ENCODE measurements at regions not wholly inside any gene's neighbourhood (a gene's known extent, or its start where the extent isn't known, plus 50 kb on each side); places are given as distances from the start of the nearest gene placed in this dataset.

DNA sequence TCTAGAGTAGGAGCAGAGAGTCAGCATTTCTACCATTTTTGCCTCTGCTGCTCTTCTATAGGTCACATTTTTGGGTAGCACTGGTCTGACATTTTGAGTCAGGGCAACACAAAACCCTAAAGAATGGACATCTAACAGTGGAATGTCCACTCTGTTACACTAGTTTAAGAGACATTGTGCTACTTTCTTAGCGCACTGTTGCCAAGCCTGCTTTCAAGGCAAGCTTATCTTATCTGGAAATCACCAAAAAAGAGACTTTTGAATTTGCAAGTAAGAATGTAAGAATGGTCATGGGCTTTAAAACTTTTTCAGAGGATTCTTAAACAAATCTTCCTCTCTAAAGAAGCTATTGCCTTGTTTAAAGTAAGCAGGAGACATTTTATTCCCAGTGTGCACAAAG, 73.0 kb upstream of the STARD4 start:
- Mint-ChIP-seq H3K27ac (peak overlapping the region; percentile 77), H3K36me3 (ENCODE audit: low read depth) (peaks cover 4% of the 10 kb centered on the region), H3K4me1 (ENCODE audit: low read depth) (peaks cover 50% of the 10 kb centered on the region), H3K27me3 (ENCODE audit: low read depth) (no peaks in the 10 kb centered on the region), H3K9me3 (peaks cover 6% of the 10 kb centered on the region), H3K4me3 (ENCODE audit: low read depth) (no peak overlapping the region)
- DNase-seq (ENCODE audit: low spot score), result no peak
- intact Hi-C loops (cut with micrococcal nuclease), result loop anchor here (2.0 kb wide), 2 partner anchors 34 to 54 kb away; no protein-coding TSS in a partner anchor

DNA sequence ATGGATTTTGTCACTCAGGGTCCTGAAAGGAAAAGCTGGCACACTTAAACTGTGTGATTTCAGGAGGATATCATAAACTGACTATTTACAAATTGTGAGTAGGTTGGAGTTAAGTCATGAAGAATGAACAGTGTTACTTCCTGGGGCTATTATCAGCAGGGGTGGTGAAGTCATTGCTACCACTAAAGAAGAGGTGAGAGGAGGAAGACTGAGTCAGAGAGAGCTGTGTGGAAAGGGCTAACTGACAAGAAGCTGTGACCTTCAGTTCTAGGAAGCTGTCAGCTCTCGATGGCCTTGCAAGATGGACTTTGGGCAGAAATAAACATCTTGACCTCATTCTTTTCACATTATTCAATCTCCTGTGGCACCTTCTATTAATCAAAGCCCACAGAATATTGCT, 72.3 kb upstream of the STARD4 start:
- peak overlapping the region; percentile 77 for H3K27ac Mint-ChIP-seq
- H3K36me3 Mint-ChIP-seq (ENCODE audit: low read depth), result peaks cover 4% of the 10 kb centered on the region
- intact Hi-C loops (cut with micrococcal nuclease), result loop anchor here (1.0 to 5.0 kb wide), 4 partner anchors 34 to 173 kb away; partner anchors contain the start of gene NREP
- H3K4me1 Mint-ChIP-seq (ENCODE audit: low read depth), result peaks cover 50% of the 10 kb centered on the region
- H3K9me3 Mint-ChIP-seq, result peaks cover 6% of the 10 kb centered on the region
- no peaks in the 10 kb centered on the region for H3K27me3 Mint-ChIP-seq (ENCODE audit: low read depth)
- no peak overlapping the region for H3K4me3 Mint-ChIP-seq (ENCODE audit: low read depth)
- DNase-seq (ENCODE audit: low spot score), result no peak

DNA sequence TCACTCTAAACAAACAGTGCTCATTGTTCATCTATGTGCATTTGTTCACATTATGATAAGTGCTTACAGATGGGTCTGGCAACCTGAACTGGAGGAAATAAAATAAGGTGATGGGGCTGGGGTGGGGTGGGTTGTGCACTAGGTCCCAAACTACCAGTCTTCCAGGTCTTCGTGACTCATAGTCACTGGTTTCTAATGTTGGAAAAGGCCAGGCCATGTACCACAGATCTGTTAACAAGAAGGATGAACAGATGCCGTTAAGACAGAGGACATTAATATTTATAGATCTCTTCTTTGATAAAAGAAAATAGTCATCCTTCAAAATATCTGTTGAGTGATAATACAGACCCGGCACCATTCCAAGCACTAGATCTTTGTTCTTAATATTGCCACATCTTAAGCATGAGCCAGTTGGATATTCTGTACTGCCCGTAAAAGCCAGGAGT, 71.4 kb upstream of the STARD4 start:
- Mint-ChIP-seq H3K4me1 (ENCODE audit: low read depth) (peaks cover 49% of the 10 kb centered on the region), H3K27ac (no peak overlapping the region), H3K36me3 (ENCODE audit: low read depth) (peaks cover 4% of the 10 kb centered on the region), H3K27me3 (ENCODE audit: low read depth) (no peaks in the 10 kb centered on the region), H3K4me3 (ENCODE audit: low read depth) (no peak overlapping the region), H3K9me3 (peaks cover 7% of the 10 kb centered on the region)
- intact Hi-C loops (cut with micrococcal nuclease), result loop anchor here (1.0 to 5.0 kb wide), 6 partner anchors 33 to 174 kb away; partner anchors contain the start of gene NREP
- no peak for DNase-seq (ENCODE audit: low spot score)

DNA sequence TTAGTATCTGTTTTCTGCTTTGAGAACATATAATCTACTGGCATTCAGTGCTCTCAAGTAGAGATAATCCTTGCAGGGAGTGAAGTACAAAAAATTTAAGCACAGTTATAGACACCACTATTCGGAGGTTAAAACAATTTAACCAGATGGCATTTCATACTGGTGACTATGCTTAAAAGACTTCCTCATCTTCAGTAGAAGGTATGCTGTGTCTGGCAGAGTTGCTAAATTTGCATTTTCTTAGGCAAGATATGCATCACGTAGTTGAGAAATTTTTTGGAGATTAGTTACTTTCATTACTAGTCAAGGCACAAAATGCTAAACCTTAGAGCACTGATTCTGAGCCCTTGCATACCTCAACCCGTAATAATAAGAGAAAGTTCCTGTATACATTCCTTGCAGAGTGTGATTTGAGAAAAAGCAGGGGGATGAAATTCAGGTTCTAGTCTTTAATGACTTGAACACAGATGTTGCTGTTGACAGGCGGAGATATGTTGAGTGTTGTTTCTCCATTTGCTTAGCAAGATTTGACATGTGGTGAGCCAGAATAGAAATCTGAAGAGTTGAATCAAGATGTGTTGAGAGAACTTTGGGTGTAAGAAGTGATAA, 70.8 kb upstream of the STARD4 start:
- intact Hi-C loops (cut with micrococcal nuclease), result loop anchor here (1.0 to 5.0 kb wide), 3 partner anchors 46 to 174 kb away; partner anchors contain the start of gene NREP
- Mint-ChIP-seq H3K9me3 (peaks cover 11% of the 10 kb centered on the region), H3K27ac (peak overlapping the region; percentile 56), H3K4me1 (ENCODE audit: low read depth) (peaks cover 43% of the 10 kb centered on the region), H3K27me3 (ENCODE audit: low read depth) (no peaks in the 10 kb centered on the region), H3K4me3 (ENCODE audit: low read depth) (peak overlapping the region; percentile 17), H3K36me3 (ENCODE audit: low read depth) (peaks cover 4% of the 10 kb centered on the region)
- no peak for DNase-seq (ENCODE audit: low spot score)

DNA sequence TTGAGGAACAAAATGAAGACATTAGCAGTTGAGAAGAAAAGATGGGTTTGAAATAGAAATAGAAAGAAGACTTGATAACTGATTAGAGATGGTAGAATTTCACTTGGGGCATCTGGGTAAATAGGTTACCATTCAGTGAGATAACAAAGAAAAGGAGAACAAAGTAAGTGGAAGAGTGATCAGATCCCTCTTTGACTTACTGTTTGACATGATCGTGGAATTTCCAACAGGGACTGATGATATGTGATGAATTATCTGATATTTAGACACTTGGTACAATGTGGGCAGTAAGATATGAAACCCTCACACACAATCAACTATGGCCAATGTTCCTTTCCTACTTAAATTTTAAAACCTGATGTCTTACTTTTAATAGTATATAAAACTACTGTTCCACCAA, 70.1 kb upstream of the STARD4 start:
- H3K4me3 Mint-ChIP-seq (ENCODE audit: low read depth), result no peak overlapping the region
- intact Hi-C loops (cut with micrococcal nuclease), result loop anchor here (2.0 to 5.0 kb wide), 2 partner anchors 46 to 175 kb away; partner anchors contain the start of gene NREP

DNA sequence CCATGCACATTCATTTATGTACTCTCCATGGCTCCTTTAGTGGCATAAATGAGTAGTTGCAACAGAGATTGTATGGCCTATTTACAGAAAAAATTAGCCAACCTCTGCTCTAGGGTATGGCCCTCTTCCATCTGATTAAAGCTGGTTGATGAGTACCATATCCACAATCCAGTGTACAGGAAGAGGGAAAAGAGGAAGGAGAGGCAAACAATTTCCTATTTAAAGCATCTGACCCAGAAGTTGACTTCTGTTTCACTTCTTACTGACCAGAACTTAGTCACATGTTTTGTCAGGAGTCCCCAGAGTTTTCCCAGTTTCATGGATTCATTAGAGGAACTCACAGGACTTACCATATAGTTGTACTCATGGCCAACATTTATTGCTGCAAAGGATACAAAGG, 68.6 kb upstream of the STARD4 start:
- intact Hi-C loops (cut with micrococcal nuclease), result loop anchor here (5.0 kb wide), 1 partner anchor 176 kb away; the partner anchor contains the start of gene NREP
- peaks cover 33% of the 10 kb centered on the region for H3K4me1 Mint-ChIP-seq (ENCODE audit: low read depth)
- H3K27me3 Mint-ChIP-seq (ENCODE audit: low read depth), result no peaks in the 10 kb centered on the region
- no peaks in the 10 kb centered on the region for H3K36me3 Mint-ChIP-seq (ENCODE audit: low read depth)
- H3K4me3 Mint-ChIP-seq (ENCODE audit: low read depth), result no peak overlapping the region
- H3K27ac Mint-ChIP-seq, result no peak overlapping the region
- peaks cover 8% of the 10 kb centered on the region for H3K9me3 Mint-ChIP-seq
- no peak for DNase-seq (ENCODE audit: low spot score)

More for the DNA sequence above, 70.1 kb upstream of the STARD4 start:
- peaks cover 37% of the 10 kb centered on the region for H3K4me1 Mint-ChIP-seq (ENCODE audit: low read depth)
- H3K36me3 Mint-ChIP-seq (ENCODE audit: low read depth), result peaks cover under 1% of the 10 kb centered on the region
- DNase-seq (ENCODE audit: low spot score), result no peak
- H3K27ac Mint-ChIP-seq, result peak overlapping the region; percentile 56
- H3K9me3 Mint-ChIP-seq, result peaks cover 7% of the 10 kb centered on the region
- H3K27me3 Mint-ChIP-seq (ENCODE audit: low read depth), result no peaks in the 10 kb centered on the region

DNA sequence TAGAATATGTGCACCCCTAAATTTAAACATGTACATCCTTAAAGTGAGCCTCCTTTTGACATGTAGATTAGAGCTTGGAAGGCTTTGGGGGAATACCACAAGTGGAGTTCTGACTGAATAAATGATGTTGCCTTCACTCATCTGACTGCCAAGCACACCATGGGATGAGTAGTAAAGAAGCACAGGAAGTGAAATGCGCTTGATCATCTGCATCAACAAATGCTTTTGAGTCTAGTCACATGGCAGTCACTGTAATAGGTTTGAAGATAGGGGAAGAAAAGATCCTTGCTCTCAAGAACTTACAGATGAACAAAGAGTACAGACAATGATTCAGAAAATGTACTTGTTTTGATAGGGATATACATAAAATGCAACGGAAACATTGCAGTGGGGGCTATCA, 62.0 kb upstream of the STARD4 start:
- DNase-seq (ENCODE audit: low spot score), result no peak
- Mint-ChIP-seq H3K9me3 (peaks cover 20% of the 10 kb centered on the region), H3K36me3 (ENCODE audit: low read depth) (no peaks in the 10 kb centered on the region), H3K27me3 (ENCODE audit: low read depth) (no peaks in the 10 kb centered on the region), H3K4me1 (ENCODE audit: low read depth) (peaks cover 2% of the 10 kb centered on the region), H3K27ac (no peak overlapping the region), H3K4me3 (ENCODE audit: low read depth) (no peak overlapping the region)
- intact Hi-C loops (cut with micrococcal nuclease), result no loop called here

DNA sequence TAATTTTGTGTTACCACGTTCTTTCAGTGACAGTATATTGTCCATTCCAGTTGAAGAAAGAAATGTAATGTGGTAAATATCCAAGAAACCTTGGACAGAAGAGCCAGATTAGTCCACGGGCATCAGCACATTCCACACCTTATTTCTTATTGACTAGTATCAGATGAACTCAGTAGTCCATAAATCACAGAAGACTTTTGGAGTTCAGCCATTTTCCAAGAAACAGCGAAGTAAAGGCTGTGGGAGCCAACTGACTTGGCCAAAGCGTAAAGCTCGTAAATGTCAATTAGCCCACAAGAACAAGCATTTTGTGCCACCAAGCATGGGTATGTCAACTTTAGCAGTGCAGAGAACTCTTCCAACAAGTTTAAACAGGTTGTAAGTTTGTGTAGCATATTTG, 60.2 kb upstream of the STARD4 start:
- DNase-seq (ENCODE audit: low spot score), result no peak
- Mint-ChIP-seq H3K27ac (no peak overlapping the region), H3K4me1 (ENCODE audit: low read depth) (peaks cover 2% of the 10 kb centered on the region), H3K27me3 (ENCODE audit: low read depth) (peaks cover 3% of the 10 kb centered on the region), H3K9me3 (peaks cover 14% of the 10 kb centered on the region), H3K36me3 (ENCODE audit: low read depth) (no peaks in the 10 kb centered on the region), H3K4me3 (ENCODE audit: low read depth) (no peak overlapping the region)
- intact Hi-C loops (cut with micrococcal nuclease), result no loop called here

DNA sequence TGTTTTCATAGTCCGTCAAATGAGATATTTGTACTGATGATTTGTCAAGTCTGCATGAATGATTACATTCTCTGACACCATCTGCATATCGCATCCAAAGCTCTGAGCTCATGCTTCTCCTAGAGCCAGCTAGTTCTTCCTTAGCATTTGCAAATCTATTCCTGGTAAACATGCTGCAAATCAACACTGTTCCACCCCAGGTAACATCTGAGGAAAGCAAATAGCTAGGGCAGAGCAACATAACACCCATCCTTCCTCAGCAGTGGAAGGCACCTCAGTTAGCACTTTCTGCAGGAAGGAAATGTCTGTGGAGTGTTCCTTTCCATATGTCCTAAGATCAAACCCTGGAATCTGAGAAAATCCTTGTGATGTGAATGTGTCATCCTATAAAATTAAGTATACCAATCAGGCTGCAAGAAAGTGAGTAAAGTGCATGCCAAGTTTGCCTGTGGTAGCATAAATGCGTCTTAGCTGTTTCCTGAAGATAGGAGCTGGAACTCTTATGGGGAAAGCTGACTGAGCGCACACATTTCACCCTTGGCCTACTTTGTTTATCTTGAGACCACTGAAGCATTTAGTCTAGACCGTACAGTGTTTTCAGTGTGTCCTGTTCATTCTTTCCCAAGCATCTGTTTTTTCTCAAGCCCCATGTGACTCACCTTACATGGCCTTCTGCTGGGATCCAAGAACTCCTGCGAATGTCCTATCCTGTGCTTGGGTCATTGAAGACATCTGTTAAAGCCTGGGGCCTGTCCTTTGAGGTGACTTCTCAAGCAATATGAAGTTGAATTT, 50.9 kb upstream of the STARD4 start:
- no peak for DNase-seq (ENCODE audit: low spot score)
- intact Hi-C loops (cut with micrococcal nuclease), result no loop called here
- no peak overlapping the region for H3K4me3 Mint-ChIP-seq (ENCODE audit: low read depth)
- peaks cover 7% of the 10 kb centered on the region for H3K9me3 Mint-ChIP-seq
- H3K27ac Mint-ChIP-seq, result no peak overlapping the region
- peaks cover 13% of the 10 kb centered on the region for H3K27me3 Mint-ChIP-seq (ENCODE audit: low read depth)
- no peaks in the 10 kb centered on the region for H3K36me3 Mint-ChIP-seq (ENCODE audit: low read depth)
- no peaks in the 10 kb centered on the region for H3K4me1 Mint-ChIP-seq (ENCODE audit: low read depth)

DNA sequence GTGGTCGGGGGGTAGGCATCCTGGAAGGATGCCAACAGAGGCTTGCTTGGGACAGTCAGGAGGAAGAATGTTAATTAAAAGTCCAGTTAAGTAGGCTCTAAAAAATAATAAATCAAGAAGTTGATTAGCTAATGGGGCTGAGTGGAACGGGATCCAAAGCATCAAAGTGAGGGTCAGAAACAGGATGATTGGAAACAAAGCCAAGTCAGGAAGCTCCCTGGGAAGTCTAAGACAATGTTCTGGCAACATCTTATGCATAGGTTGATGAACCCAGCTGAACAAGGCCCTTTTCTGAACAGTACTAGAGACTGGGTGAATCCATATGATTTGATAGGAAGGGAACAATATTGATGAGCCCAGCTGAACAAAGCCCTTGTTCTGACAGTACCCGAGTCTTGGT, 50.2 kb upstream of the STARD4 start:
- Mint-ChIP-seq H3K4me1 (ENCODE audit: low read depth) (no peaks in the 10 kb centered on the region), H3K36me3 (ENCODE audit: low read depth) (no peaks in the 10 kb centered on the region), H3K27ac (no peak overlapping the region), H3K27me3 (ENCODE audit: low read depth) (peaks cover 15% of the 10 kb centered on the region), H3K9me3 (peaks cover 7% of the 10 kb centered on the region), H3K4me3 (ENCODE audit: low read depth) (no peak overlapping the region)
- intact Hi-C loops (cut with micrococcal nuclease), result no loop called here
- no peak for DNase-seq (ENCODE audit: low spot score)
